HepG2 (cell line): ENCODE measurements at regions not wholly inside any gene's neighbourhood (a gene's known extent, or its start where the extent isn't known, plus 50 kb on each side); places are given as distances from the start of the nearest gene placed in this dataset.

Source experiments
- ATAC-seq: fragments of 200-7000 bp; cut with Tn5 transposase; 3 replicates; pipeline ENCODE4 v1.9.1; 2020; ENCODE audit warnings: mild to moderate bottlenecking, moderate library complexity
- BruUV-seq: library from RNA; stranded (reverse); fragments of 400-500 nt; replicated peaks from 2 replicates; lab custom pipeline; 2021; lab: Mats Ljungman, UMichigan
- CTCF ChIA-PET: fragments of 300-600 bp; formaldehyde crosslinking; extraction: SDS; loops from one replicate; lab custom pipeline; 2021; ENCODE audit warnings: low total read pairs, inconsistent platforms, low intra/inter-chr PET ratio; lab: Yijun Ruan, JAX
- POLR2A ChIA-PET: fragments of 350-600 bp; sonication (Branson Sonifier 250); formaldehyde crosslinking; loops from one replicate; lab custom pipeline; 2020; ENCODE audit warnings: antibody characterized with exemption, inconsistent platforms; lab: Yijun Ruan, JAX
- DNase-seq: peaks from one replicate; pipeline ENCODE4 v3.0.0-alpha.2; 2015; ENCODE audit warnings: low spot score
- FAIRE-seq: peaks from 3 replicates; lab custom pipeline; 2011; peaks lifted over from hg19 to GRCh38; lab: Jason Lieb, UNC
- H2AFZ ChIP-seq: one replicate; pipeline ENCODE4 v1.6.1; 2011; ENCODE audit warnings: low read length, inconsistent platforms
- H3K27ac ChIP-seq: fragments of 300-600 bp; 3 replicates; pipeline ENCODE4 v1.8.0; 2011; ENCODE audit warnings: mixed run types, mild to moderate bottlenecking, mixed read lengths, low read length, inconsistent platforms; ENCODE audit not compliant: insufficient read depth; ENCODE audit errors: extremely low read length
- H3K27me3 ChIP-seq, 2 experiments: fragments of 200-600 bp in 1 of 2; 2 replicates in 1 of 2; 3 replicates in 1 of 2; pipeline versions ENCODE4 v1.6.0 to v1.8.0; 2011; ENCODE audit warnings: low read length in 2 of 2, mild to moderate bottlenecking in 2 of 2, moderate library complexity in 2 of 2, inconsistent platforms in 1 of 2; ENCODE audit not compliant: insufficient read depth in 2 of 2, control insufficient read depth in 1 of 2
- H3K36me3 ChIP-seq, 2 experiments: fragments of 200-600 bp in 1 of 2; replicated peaks in 1 of 2; 2 replicates in 1 of 2; 3 replicates in 1 of 2; pipeline versions ENCODE4 v1.5.1 to v1.8.0; 2011; ENCODE audit warnings: low read length in 2 of 2, inconsistent platforms in 1 of 2; ENCODE audit not compliant: insufficient read depth in 2 of 2, control insufficient read depth in 1 of 2
- H3K4me1 ChIP-seq: 2 replicates; pipeline ENCODE4 v1.5.1; 2012; ENCODE audit warnings: low read length, inconsistent platforms; ENCODE audit not compliant: insufficient read depth
- H3K4me2 ChIP-seq: 2 replicates; pipeline ENCODE4 v1.6.0; 2011; ENCODE audit warnings: low read depth, low read length, inconsistent platforms
- H3K4me3 ChIP-seq, 3 experiments: fragments of 200-600 bp in 1 of 3; sonication (generic), shearing (Covaris generic) in 1 of 3; replicated peaks in 1 of 3; 2 replicates each; pipeline ENCODE4 v1.5.1; 2011 to 2016; ENCODE audit warnings: low read length in 3 of 3, inconsistent platforms in 2 of 3, low read depth in 2 of 3, mild to moderate bottlenecking in 2 of 3, control low read depth in 1 of 3, mixed read lengths in 1 of 3; ENCODE audit not compliant: insufficient read depth in 1 of 3
- H3K79me2 ChIP-seq: one replicate; pipeline ENCODE4 v1.6.1; 2011; ENCODE audit warnings: low read length, inconsistent platforms; ENCODE audit not compliant: insufficient read depth
- H3K9ac ChIP-seq: 2 replicates; pipeline ENCODE4 v1.6.0; 2011; ENCODE audit warnings: mild to moderate bottlenecking, low read depth, low read length, inconsistent platforms; ENCODE audit not compliant: insufficient read depth
- H3K9me3 ChIP-seq: 2 replicates; pipeline ENCODE4 v1.5.1; 2012; ENCODE audit warnings: mild to moderate bottlenecking, low read length
- H4K20me1 ChIP-seq: 2 replicates; pipeline ENCODE4 v1.6.0; 2011; ENCODE audit warnings: inconsistent platforms, mild to moderate bottlenecking, low read length, moderate library complexity; ENCODE audit not compliant: insufficient read depth
- ERF ChIP-seq: IDR thresholded peaks from 2 replicates; pipeline ENCODE4 v1.6.1; 2018; ENCODE audit warnings: missing biosample characterization, missing genetic modification reagents
- HDAC6 ChIP-seq: fragments of 200-600 bp; sonication (generic); IDR thresholded peaks from 2 replicates; pipeline ENCODE4 v1.7.0; 2017; ENCODE audit warnings: mild to moderate bottlenecking, antibody characterized with exemption, low read length, low read depth
- KLF16 ChIP-seq, 2 experiments: sonication (generic) in 1 of 2; formaldehyde crosslinking in 1 of 2; IDR thresholded peaks; 2 replicates each; pipeline versions ENCODE4 v1.6.1 to v1.8.0; 2016 to 2023; ENCODE audit warnings: missing genetic modification reagents in 2 of 2, missing compliant biosample characterization in 1 of 2
- MATR3 ChIP-seq: sonication (generic); formaldehyde crosslinking; IDR thresholded peaks from 2 replicates; pipeline ENCODE4 v1.4.0; 2020; ENCODE audit warnings: missing genetic modification reagents
- MIXL1 ChIP-seq: IDR thresholded peaks from 2 replicates; pipeline ENCODE4 v1.6.1; 2016
- PRPF4 ChIP-seq: fragments of 200-400 bp; formaldehyde crosslinking; IDR thresholded peaks from 2 replicates; pipeline ENCODE4 v1.6.1; 2016; ENCODE audit warnings: low read length, low read depth; ENCODE audit not compliant: poor library complexity, severe bottlenecking
- RBFOX2 ChIP-seq: fragments of 200-400 bp; formaldehyde crosslinking; IDR thresholded peaks from 2 replicates; pipeline ENCODE4 v1.6.1; 2017; ENCODE audit warnings: low read depth, mild to moderate bottlenecking, low read length
- SMAD9 ChIP-seq: sonication (generic); formaldehyde crosslinking; IDR thresholded peaks from 2 replicates; pipeline ENCODE4 v1.5.1; 2020; ENCODE audit warnings: mild to moderate bottlenecking, missing genetic modification reagents
- ZBTB3 ChIP-seq: sonication (generic); formaldehyde crosslinking; IDR thresholded peaks from 2 replicates; pipeline ENCODE4 v1.4.0; 2020; ENCODE audit warnings: low read depth, mild to moderate bottlenecking, moderate library complexity, missing genetic modification reagents, borderline replicate concordance
- ZNF546 ChIP-seq: sonication (generic); formaldehyde crosslinking; conservative IDR thresholded peaks from 2 replicates; pipeline ENCODE4 v1.8.1; 2023; ENCODE audit warnings: mild to moderate bottlenecking, missing genetic modification reagents
- WGBS: methylation state at CpG from one replicate; pipeline ENCODE4 v1.1.6; 2017; ENCODE audit warnings: low lambda C conversion rate; 5-methylcytosine and 5-hydroxymethylcytosine counted together
- in situ Hi-C: cut with HindIII; loops from 2 replicates; pipeline ENCODE4 v1.10.0; 2017; ENCODE audit warnings: low pct_unique_long_range_greater_than_20kb; ENCODE audit not compliant: extremely low pct_ligation_motif_present
- intact Hi-C: fragments of 100-400 bp; cut with micrococcal nuclease; formaldehyde crosslinking; loops from one replicate; pipeline ENCODE4 v1.10.0; 2022; ENCODE audit not compliant: unreplicated experiment
- TF ChIP-seq, protein P1 (sequence below): sonication (generic); formaldehyde crosslinking; conservative IDR thresholded peaks from 2 replicates; pipeline ENCODE4 v1.8.1; 2023; ENCODE audit warnings: missing genetic modification reagents

- POLR2A ChIA-PET: no interaction called here
- Histone ChIP-seq H3K36me3 (no peaks in the 10 kb centered on the region), H4K20me1 (no peaks in the 10 kb centered on the region), H3K4me3 (no peak overlapping the region), H2AFZ (no peak overlapping the region), H3K4me1 (no peaks in the 10 kb centered on the region), H3K27me3 (no peaks in the 10 kb centered on the region; a peak in 1 of 5 replicates), H3K9ac (no peak overlapping the region), H3K27ac (no peak overlapping the region), H3K4me2 (no peak overlapping the region), H3K9me3 (no peaks in the 10 kb centered on the region), H3K79me2 (no peaks in the 10 kb centered on the region)
- DNase-seq (no peak), ATAC-seq (no peak), FAIRE-seq (no peak)
- 2% methylated on average over 2 of the region's 2 CpGs for WGBS
- TF ChIP-seq ERF (CRISPR knock-in tag) (no peak), RBFOX2 (no peak), KLF16 (CRISPR knock-in tag; IDR thresholded peaks at IDR 0.05) (no peak), PRPF4 (no peak), ZBTB3 (CRISPR knock-in tag) (no peak), MATR3 (CRISPR knock-in tag) (no peak), MIXL1 (CRISPR knock-in tag) (no peak), ZNF546 (CRISPR knock-in tag) (no peak), SMAD9 (CRISPR knock-in tag) (no peak), HDAC6 (no peak)
- TF ChIP-seq, protein P1, sequence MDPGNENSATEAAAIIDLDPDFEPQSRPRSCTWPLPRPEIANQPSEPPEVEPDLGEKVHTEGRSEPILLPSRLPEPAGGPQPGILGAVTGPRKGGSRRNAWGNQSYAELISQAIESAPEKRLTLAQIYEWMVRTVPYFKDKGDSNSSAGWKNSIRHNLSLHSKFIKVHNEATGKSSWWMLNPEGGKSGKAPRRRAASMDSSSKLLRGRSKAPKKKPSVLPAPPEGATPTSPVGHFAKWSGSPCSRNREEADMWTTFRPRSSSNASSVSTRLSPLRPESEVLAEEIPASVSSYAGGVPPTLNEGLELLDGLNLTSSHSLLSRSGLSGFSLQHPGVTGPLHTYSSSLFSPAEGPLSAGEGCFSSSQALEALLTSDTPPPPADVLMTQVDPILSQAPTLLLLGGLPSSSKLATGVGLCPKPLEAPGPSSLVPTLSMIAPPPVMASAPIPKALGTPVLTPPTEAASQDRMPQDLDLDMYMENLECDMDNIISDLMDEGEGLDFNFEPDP (CRISPR knock-in tag): no peak
- no TSS peak for BruUV-seq
- CTCF ChIA-PET: no interaction called here
- in situ Hi-C loops: no loop called here
- intact Hi-C loops: no loop called here
These were observed 186.3 kb upstream of the SOX9 start for GRCh38 chr17:71934520-71934919.
